GM12878 (cell line): ENCODE measurements at regions not wholly inside any gene's neighbourhood (a gene's known extent, or its start where the extent isn't known, plus 50 kb on each side); places are given as distances from the start of the nearest gene placed in this dataset.

Source experiments
- CHD4 ChIP-seq: fragments of 200-600 bp; sonication (generic); IDR thresholded peaks from 2 replicates; pipeline ENCODE4 v1.6.1; 2016; ENCODE audit warnings: mild to moderate bottlenecking
- CREM ChIP-seq: IDR thresholded peaks from 2 replicates; pipeline ENCODE4 v1.6.1; 2014; ENCODE audit warnings: antibody characterized with exemption, low read depth
- CTCF ChIP-seq, 3 experiments: IDR thresholded peaks in 2 of 3; conservative IDR thresholded peaks in 1 of 3; 2 replicates each; pipeline ENCODE4 v1.5.1; 2011; ENCODE audit warnings: low read depth in 3 of 3, low read length in 3 of 3, mild to moderate bottlenecking in 3 of 3, control low read depth in 2 of 3, moderate library complexity in 2 of 3, inconsistent platforms in 1 of 3, mixed read lengths in 1 of 3; ENCODE audit not compliant: control insufficient read depth in 2 of 3, insufficient read depth in 1 of 3; ENCODE audit errors: extremely low read depth in 1 of 3
- EZH2 ChIP-seq: IDR thresholded peaks from 2 replicates; pipeline ENCODE4 v1.6.1; 2012; ENCODE audit warnings: low read depth, mild to moderate bottlenecking, control low read depth, inconsistent platforms, low read length, borderline replicate concordance; ENCODE audit not compliant: control insufficient read depth
- HDAC2 ChIP-seq: fragments of 200-600 bp; sonication (generic); IDR thresholded peaks from 2 replicates; pipeline ENCODE4 v1.6.1; 2017
- MTA3 ChIP-seq: IDR thresholded peaks from 2 replicates; pipeline ENCODE4 v1.6.1; 2012; ENCODE audit warnings: low read length, inconsistent platforms, borderline replicate concordance
- NR2C2 ChIP-seq: IDR thresholded peaks from 2 replicates; pipeline ENCODE4 v1.6.1; 2011; ENCODE audit warnings: borderline replicate concordance, low read depth; ENCODE audit not compliant: control insufficient read depth, insufficient read length
- POLR2A ChIP-seq: IDR thresholded peaks from 2 replicates; pipeline ENCODE4 v1.6.1; 2011; ENCODE audit warnings: low read depth, mild to moderate bottlenecking, low read length
- SUZ12 ChIP-seq: fragments of 200-600 bp; sonication (generic); IDR thresholded peaks from one replicate; pipeline ENCODE4 v1.6.1; 2018; ENCODE audit warnings: antibody characterized with exemption, mild to moderate bottlenecking; ENCODE audit not compliant: unreplicated experiment
- TAF1 ChIP-seq: IDR thresholded peaks from 2 replicates; pipeline ENCODE4 v1.6.1; 2011; ENCODE audit warnings: mild to moderate bottlenecking, low read depth, low read length, borderline replicate concordance
- YY1 ChIP-seq: IDR thresholded peaks from 2 replicates; pipeline ENCODE4 v1.6.1; 2011; ENCODE audit warnings: low read depth, mild to moderate bottlenecking, low read length
- TF ChIP-seq, protein P1 (sequence below): IDR thresholded peaks from 2 replicates; pipeline ENCODE4 v1.6.1; 2012; ENCODE audit warnings: low read depth, low read length, improper control_type of control experiment
- TF ChIP-seq, protein P2 (sequence below): IDR thresholded peaks from 2 replicates; pipeline ENCODE4 v1.6.1; 2012; ENCODE audit warnings: low read length, inconsistent platforms
- TF ChIP-seq, protein P3 (sequence below): IDR thresholded peaks from 2 replicates; pipeline ENCODE4 v1.6.1; 2012; ENCODE audit warnings: low read depth, low read length, improper control_type of control experiment

- TF ChIP-seq YY1 (no peak), CTCF (IDR thresholded peaks at IDR 0.05 in 2 of 3, conservative IDR thresholded peaks at IDR 0.05 in 1 of 3; ENCODE audit: control insufficient read depth in 2 of 3, extremely low read depth in 1 of 3, insufficient read depth in 1 of 3, low read depth in 3 of 3, low read length in 3 of 3) (no peak), CREM (no peak), MTA3 (no peak), SUZ12 (no peak), TAF1 (no peak), POLR2A (no peak), HDAC2 (no peak), NR2C2 (no peak), EZH2 (no peak), CHD4 (no peak)
- TF ChIP-seq, protein P1, sequence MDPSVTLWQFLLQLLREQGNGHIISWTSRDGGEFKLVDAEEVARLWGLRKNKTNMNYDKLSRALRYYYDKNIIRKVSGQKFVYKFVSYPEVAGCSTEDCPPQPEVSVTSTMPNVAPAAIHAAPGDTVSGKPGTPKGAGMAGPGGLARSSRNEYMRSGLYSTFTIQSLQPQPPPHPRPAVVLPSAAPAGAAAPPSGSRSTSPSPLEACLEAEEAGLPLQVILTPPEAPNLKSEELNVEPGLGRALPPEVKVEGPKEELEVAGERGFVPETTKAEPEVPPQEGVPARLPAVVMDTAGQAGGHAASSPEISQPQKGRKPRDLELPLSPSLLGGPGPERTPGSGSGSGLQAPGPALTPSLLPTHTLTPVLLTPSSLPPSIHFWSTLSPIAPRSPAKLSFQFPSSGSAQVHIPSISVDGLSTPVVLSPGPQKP: no peak
- TF ChIP-seq, protein P2, sequence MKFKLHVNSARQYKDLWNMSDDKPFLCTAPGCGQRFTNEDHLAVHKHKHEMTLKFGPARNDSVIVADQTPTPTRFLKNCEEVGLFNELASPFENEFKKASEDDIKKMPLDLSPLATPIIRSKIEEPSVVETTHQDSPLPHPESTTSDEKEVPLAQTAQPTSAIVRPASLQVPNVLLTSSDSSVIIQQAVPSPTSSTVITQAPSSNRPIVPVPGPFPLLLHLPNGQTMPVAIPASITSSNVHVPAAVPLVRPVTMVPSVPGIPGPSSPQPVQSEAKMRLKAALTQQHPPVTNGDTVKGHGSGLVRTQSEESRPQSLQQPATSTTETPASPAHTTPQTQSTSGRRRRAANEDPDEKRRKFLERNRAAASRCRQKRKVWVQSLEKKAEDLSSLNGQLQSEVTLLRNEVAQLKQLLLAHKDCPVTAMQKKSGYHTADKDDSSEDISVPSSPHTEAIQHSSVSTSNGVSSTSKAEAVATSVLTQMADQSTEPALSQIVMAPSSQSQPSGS: no peak
- TF ChIP-seq, protein P3, sequence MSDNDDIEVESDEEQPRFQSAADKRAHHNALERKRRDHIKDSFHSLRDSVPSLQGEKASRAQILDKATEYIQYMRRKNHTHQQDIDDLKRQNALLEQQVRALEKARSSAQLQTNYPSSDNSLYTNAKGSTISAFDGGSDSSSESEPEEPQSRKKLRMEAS: no peak
Observed at GRCh38 chr1:185536165-185536920, 197.8 kb upstream of the HMCN1 start.
